Adrenal gland (tissue), 5 donors: ENCODE measurements at regions not wholly inside any gene's neighbourhood (a gene's known extent, or its start where the extent isn't known, plus 50 kb on each side); places are given as distances from the start of the nearest gene placed in this dataset.

ENCODE experiments used
- POLR2A ChIP-seq, 2 donors: fragments of 450-650 bp; IDR thresholded peaks; one replicate each; pipeline ENCODE4 v1.6.1; 2017; ENCODE audit warnings: antibody characterized with exemption in 2 of 2, mild to moderate bottlenecking in 2 of 2, moderate library complexity in 1 of 2
- TF ChIP-seq, protein P1 (sequence below), 6 experiments: fragments of 450-650 bp in 4 of 6; fragments of 200-600 bp in 2 of 6; sonication (generic) in 1 of 6; IDR thresholded peaks; 1 replicate in 5 of 6; 2 replicates in 1 of 6; pipeline versions ENCODE4 v1.5.1 to v1.8.0; 2016 to 2021; ENCODE audit warnings: antibody characterized with exemption in 6 of 6, mild to moderate bottlenecking in 2 of 6, moderate library complexity in 1 of 6
- donor health status: DM: no; HTN: no; CAD: no.

DNA sequence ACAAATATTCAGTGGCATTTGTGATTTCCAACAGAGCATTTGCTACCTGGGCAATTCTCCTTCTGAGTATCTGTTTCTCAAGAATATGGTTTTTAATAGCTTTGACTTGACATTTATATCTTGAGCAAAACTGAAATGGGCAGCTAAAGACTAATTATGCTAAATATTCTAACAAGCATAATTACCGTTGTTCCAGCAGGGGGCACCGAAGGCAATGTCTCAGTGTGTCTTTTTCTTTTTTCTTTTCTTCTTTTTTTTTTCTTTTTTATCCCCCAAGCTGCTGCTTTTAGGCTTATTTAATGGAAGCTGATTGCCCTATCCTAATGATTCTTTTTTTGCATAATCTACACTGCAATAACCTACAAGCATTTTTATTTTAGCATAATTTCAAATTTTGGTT is 138.9 kb upstream of the NABP1 start:
- TF ChIP-seq, protein P1, sequence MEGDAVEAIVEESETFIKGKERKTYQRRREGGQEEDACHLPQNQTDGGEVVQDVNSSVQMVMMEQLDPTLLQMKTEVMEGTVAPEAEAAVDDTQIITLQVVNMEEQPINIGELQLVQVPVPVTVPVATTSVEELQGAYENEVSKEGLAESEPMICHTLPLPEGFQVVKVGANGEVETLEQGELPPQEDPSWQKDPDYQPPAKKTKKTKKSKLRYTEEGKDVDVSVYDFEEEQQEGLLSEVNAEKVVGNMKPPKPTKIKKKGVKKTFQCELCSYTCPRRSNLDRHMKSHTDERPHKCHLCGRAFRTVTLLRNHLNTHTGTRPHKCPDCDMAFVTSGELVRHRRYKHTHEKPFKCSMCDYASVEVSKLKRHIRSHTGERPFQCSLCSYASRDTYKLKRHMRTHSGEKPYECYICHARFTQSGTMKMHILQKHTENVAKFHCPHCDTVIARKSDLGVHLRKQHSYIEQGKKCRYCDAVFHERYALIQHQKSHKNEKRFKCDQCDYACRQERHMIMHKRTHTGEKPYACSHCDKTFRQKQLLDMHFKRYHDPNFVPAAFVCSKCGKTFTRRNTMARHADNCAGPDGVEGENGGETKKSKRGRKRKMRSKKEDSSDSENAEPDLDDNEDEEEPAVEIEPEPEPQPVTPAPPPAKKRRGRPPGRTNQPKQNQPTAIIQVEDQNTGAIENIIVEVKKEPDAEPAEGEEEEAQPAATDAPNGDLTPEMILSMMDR (IDR thresholded peaks at IDR 0.05): peak in 4 of 6 experiments; percentile 32 to 45 (median 38)
- TF ChIP-seq POLR2A (IDR thresholded peaks at IDR 0.05): no peak
